Vagina (tissue), 2 donors: ENCODE measurements at regions not wholly inside any gene's neighbourhood (a gene's known extent, or its start where the extent isn't known, plus 50 kb on each side); places are given as distances from the start of the nearest gene placed in this dataset.

Source experiments
- POLR2AphosphoS5 ChIP-seq, 2 donors: sonication (generic); formaldehyde crosslinking; IDR thresholded peaks; one replicate each; pipeline ENCODE4 v1.9.0; 2017; ENCODE audit warnings: antibody characterized with exemption in 2 of 2, mild to moderate bottlenecking in 2 of 2, low read depth in 1 of 2; ENCODE audit not compliant: insufficient read depth in 1 of 2
- TF ChIP-seq, protein P1 (sequence below), 3 experiments: fragments of 450-650 bp in 2 of 3; fragments of 200-600 bp in 1 of 3; sonication (generic) in 1 of 3; IDR thresholded peaks; one replicate each; pipeline ENCODE4 v1.5.1; 2017 to 2019; ENCODE audit warnings: antibody characterized with exemption in 3 of 3, mild to moderate bottlenecking in 2 of 3, moderate library complexity in 2 of 3

DNA sequence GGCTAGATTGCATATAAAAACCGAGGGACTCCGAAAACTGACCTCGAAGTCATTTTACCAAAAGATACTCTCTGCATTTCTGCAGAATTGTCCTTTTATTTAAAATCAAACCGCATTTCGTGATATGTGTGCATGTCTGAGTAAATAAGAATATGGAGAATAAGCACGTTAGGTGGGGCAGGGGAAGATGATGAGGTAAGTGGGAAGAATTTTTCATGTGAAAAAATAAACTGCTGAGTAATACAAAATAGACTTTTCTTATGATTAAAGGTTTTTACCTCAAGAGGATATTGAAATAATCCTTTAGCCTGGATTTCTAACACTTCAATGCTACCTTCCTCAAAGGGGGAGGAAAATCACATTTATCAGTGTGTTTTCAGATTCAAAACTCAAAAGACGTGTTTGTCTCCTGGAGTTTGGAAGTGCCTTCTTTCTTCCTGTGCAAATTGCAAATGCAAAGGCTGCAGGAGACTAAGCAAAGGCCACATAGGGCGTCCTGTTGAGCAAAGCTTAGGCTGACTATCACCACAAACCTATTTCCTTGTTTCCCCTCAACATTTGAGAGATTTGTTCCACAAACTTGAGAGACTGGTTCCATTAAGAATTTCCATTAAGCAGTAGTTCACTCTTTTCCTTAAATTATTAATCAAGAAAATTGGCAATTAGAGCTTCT lies 813.5 kb downstream of the MCTP2 start:
- TF ChIP-seq, protein P1, sequence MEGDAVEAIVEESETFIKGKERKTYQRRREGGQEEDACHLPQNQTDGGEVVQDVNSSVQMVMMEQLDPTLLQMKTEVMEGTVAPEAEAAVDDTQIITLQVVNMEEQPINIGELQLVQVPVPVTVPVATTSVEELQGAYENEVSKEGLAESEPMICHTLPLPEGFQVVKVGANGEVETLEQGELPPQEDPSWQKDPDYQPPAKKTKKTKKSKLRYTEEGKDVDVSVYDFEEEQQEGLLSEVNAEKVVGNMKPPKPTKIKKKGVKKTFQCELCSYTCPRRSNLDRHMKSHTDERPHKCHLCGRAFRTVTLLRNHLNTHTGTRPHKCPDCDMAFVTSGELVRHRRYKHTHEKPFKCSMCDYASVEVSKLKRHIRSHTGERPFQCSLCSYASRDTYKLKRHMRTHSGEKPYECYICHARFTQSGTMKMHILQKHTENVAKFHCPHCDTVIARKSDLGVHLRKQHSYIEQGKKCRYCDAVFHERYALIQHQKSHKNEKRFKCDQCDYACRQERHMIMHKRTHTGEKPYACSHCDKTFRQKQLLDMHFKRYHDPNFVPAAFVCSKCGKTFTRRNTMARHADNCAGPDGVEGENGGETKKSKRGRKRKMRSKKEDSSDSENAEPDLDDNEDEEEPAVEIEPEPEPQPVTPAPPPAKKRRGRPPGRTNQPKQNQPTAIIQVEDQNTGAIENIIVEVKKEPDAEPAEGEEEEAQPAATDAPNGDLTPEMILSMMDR (IDR thresholded peaks at IDR 0.05) = no peak
- no peak for TF ChIP-seq POLR2AphosphoS5 (IDR thresholded peaks at IDR 0.05; ENCODE audit: insufficient read depth in 1 of 2, low read depth in 1 of 2)
